Thyroid gland (tissue), 4 donors: ENCODE measurements at regions not wholly inside any gene's neighbourhood (a gene's known extent, or its start where the extent isn't known, plus 50 kb on each side); places are given as distances from the start of the nearest gene placed in this dataset.

Source experiments
- DNase-seq, 2 donors: peaks; one replicate each; pipeline ENCODE4 v3.0.0-alpha.2; 2019
- H3K27ac ChIP-seq, 3 donors: fragments of 200-600 bp; sonication (generic); 1 replicate in 2 of 3; 2 replicates in 1 of 3; pipeline ENCODE4 v1.5.1; 2016 to 2019; ENCODE audit warnings: mild to moderate bottlenecking in 1 of 3, moderate library complexity in 1 of 3
- H3K27me3 ChIP-seq: fragments of 200-600 bp; sonication (generic); one replicate; pipeline ENCODE4 v1.5.1; 2019
- H3K36me3 ChIP-seq, 2 donors: fragments of 200-600 bp; sonication (generic); one replicate each; pipeline ENCODE4 v1.5.1; 2016 to 2019
- H3K4me1 ChIP-seq, 2 donors: fragments of 200-600 bp; sonication (generic); one replicate each; pipeline ENCODE4 v1.5.1; 2017 to 2019
- H3K4me3 ChIP-seq, 3 donors: fragments of 200-600 bp; sonication (generic); replicated peaks in 1 of 3; 1 replicate in 2 of 3; 2 replicates in 1 of 3; pipeline ENCODE4 v1.5.1; 2016; ENCODE audit warnings: mild to moderate bottlenecking in 1 of 3
- H3K9me3 ChIP-seq: fragments of 200-600 bp; sonication (generic); one replicate; pipeline ENCODE4 v1.5.1; 2017
- POLR2A ChIP-seq, 2 donors: fragments of 450-650 bp; IDR thresholded peaks; one replicate each; pipeline ENCODE4 v1.6.1; 2017; ENCODE audit warnings: antibody characterized with exemption in 2 of 2, mild to moderate bottlenecking in 2 of 2, moderate library complexity in 1 of 2
- WGBS, 2 donors: methylation state at CpG; one replicate each; pipeline ENCODE4 v1.1.5; 2017; 5-methylcytosine and 5-hydroxymethylcytosine counted together
- intact Hi-C: fragments of 100-400 bp; cut with DNase I; formaldehyde crosslinking; loops from one replicate; pipeline ENCODE4 v1.15.1; 2023
- TF ChIP-seq, protein P1 (sequence below), 6 experiments: fragments of 200-600 bp in 3 of 6; fragments of 450-650 bp in 3 of 6; sonication (generic) in 3 of 6; IDR thresholded peaks; one replicate each; pipeline ENCODE4 v1.5.1; 2016 to 2019; ENCODE audit warnings: antibody characterized with exemption in 6 of 6, mild to moderate bottlenecking in 2 of 6, inconsistent platforms in 1 of 6, moderate library complexity in 1 of 6

DNA sequence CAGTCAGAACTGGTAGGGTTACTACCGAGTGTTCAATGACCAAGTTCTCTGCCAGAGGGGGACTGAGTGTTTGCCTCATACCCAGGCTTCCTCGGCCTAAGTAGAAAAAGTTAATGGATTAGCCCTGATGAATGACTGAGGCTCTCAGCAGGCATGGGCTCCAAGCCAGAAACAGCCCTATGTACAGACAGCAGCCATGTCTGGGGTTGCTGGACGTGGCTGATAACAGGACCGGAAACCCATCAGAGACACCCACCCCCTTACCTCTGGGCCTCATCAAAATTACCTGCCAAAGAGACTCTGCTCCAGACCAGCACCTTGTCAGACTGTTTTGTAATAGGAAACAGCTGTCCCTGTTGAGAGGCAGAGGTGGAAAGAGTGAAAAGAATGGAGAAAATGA, 351.4 kb downstream of the ETS1 start:
- H3K4me3 ChIP-seq = no peak overlapping the region
- peak; percentile 17 to 37 for DNase-seq
- H3K4me1 ChIP-seq = peaks cover 0 to 6% of the 10 kb centered on the region in 2 donors
- H3K9me3 ChIP-seq = no peaks in the 10 kb centered on the region
- intact Hi-C loops = no loop called here
- no peak for TF ChIP-seq POLR2A (IDR thresholded peaks at IDR 0.05)
- TF ChIP-seq, protein P1, sequence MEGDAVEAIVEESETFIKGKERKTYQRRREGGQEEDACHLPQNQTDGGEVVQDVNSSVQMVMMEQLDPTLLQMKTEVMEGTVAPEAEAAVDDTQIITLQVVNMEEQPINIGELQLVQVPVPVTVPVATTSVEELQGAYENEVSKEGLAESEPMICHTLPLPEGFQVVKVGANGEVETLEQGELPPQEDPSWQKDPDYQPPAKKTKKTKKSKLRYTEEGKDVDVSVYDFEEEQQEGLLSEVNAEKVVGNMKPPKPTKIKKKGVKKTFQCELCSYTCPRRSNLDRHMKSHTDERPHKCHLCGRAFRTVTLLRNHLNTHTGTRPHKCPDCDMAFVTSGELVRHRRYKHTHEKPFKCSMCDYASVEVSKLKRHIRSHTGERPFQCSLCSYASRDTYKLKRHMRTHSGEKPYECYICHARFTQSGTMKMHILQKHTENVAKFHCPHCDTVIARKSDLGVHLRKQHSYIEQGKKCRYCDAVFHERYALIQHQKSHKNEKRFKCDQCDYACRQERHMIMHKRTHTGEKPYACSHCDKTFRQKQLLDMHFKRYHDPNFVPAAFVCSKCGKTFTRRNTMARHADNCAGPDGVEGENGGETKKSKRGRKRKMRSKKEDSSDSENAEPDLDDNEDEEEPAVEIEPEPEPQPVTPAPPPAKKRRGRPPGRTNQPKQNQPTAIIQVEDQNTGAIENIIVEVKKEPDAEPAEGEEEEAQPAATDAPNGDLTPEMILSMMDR (IDR thresholded peaks at IDR 0.05) = no peak
- H3K36me3 ChIP-seq = no peaks in the 10 kb centered on the region
- WGBS, 2 donors = 53 to 66% methylated on average over 4 of the region's 4 CpGs
- H3K27me3 ChIP-seq = no peaks in the 10 kb centered on the region
- H3K27ac ChIP-seq = peak overlapping the region in 1 of 3 donors; percentile 36

DNA sequence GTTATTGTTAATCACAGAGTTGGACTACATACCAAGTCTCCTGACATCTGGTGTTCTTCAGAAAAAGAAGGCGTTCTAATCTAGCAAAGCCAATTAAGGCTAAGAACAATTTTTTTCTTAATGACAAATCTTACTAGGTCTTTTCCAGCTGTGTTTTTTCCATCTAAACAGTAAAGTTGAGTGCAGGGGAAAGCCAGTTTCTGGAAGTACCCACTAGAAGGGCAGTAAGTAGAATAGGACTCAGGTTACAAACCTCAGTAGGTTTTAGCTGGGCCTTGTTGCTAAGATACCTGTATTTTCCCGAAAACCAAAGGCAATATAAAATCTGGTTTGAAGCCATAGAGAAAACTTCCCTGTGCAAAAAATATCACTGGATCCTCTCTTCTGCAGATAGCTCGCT, 351.9 kb downstream of the ETS1 start:
- H3K27ac ChIP-seq = peak overlapping the region in 1 of 3 donors; percentile 36
- intact Hi-C loops = no loop called here
- 67 to 69% methylated on average over 3 of the region's 3 CpGs for WGBS, 2 donors
- no peaks in the 10 kb centered on the region for H3K27me3 ChIP-seq
- no peaks in the 10 kb centered on the region for H3K9me3 ChIP-seq
- peaks cover 0 to 6% of the 10 kb centered on the region in 2 donors for H3K4me1 ChIP-seq
- TF ChIP-seq, protein P1 (IDR thresholded peaks at IDR 0.05) = no peak
- TF ChIP-seq POLR2A (IDR thresholded peaks at IDR 0.05) = no peak
- no peak overlapping the region for H3K4me3 ChIP-seq
- H3K36me3 ChIP-seq = no peaks in the 10 kb centered on the region
- DNase-seq = no peak

DNA sequence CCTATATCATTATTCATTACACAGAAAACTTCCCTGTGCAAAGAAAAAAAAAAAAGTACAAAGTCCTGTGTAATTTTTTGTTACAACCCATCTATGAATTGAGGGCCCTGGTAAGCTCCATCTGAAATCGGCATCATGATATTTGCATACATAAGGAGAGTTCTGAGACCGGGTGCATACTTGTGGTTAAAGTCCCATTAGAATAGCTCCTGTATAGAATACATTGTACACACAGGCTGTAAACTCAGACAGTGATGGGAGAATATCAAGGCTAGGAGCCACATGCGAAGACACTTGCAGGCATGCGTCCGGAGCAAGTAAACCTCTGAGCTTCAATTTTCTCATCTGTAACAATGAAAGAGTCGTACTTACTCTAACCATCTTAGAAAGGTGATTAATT, 353.2 kb downstream of the ETS1 start:
- Histone ChIP-seq H3K27me3 (no peaks in the 10 kb centered on the region), H3K9me3 (no peaks in the 10 kb centered on the region), H3K36me3 (no peaks in the 10 kb centered on the region), H3K27ac (no peak overlapping the region), H3K4me1 (peaks cover 0 to 6% of the 10 kb centered on the region in 2 donors), H3K4me3 (no peak overlapping the region)
- no peak for DNase-seq
- intact Hi-C loops = no loop called here
- 94 to 96% methylated on average over 6 of the region's 6 CpGs for WGBS, 2 donors
- no peak for TF ChIP-seq POLR2A (IDR thresholded peaks at IDR 0.05)
- TF ChIP-seq, protein P1 (IDR thresholded peaks at IDR 0.05) = no peak

DNA sequence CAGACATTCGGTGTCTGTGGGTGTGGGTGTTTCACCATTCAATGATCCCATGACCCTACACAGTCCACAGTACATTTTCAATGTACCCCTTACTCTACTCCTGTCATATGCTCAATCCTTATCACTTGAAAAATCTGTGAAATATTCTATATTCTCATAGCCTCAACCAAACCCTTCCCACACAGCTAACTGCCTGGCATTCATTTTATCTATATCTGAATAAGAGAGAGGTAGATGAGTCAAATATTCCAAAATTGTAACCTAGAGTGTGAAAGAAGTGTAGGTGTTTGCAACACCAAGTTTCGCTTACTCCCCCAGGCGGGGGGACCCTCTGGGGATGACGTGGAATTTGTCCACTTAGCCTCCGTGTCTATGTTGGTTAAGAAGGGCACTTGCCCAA, 354.8 kb downstream of the ETS1 start:
- intact Hi-C loops = no loop called here
- TF ChIP-seq, protein P1 (IDR thresholded peaks at IDR 0.05) = no peak
- TF ChIP-seq POLR2A (IDR thresholded peaks at IDR 0.05) = no peak
- Histone ChIP-seq H3K9me3 (no peaks in the 10 kb centered on the region), H3K27me3 (no peaks in the 10 kb centered on the region), H3K4me3 (no peak overlapping the region), H3K27ac (no peak overlapping the region), H3K36me3 (no peaks in the 10 kb centered on the region), H3K4me1 (peaks cover 0 to 6% of the 10 kb centered on the region in 2 donors)
- 91 to 92% methylated on average over 5 of the region's 5 CpGs for WGBS, 2 donors
- DNase-seq = no peak

DNA sequence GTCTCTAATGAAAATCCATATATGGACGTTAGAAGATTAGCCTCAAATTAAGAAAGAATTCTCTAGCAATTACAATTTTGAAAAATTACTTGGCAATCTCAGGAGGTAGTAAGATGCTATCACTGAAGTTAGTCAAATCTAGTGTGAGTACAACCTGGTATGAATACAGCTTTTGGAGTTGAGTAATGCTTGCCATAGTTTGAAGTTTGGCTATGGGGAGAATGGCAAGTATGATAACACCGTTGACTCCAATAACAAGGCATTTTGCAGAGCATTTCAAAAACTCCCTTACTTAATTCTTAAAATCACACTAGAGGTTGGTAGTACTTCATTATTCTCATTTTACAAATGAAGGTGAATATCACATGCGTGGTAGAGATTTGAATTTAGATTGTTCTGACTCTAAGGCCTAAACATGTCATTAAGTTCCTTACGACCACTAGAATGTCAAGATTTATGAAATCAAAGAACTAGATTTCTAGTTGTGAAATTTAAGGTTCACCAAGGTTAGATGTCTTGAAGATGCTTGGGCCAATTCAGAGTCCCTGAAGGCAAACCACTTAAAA, 355.4 kb downstream of the ETS1 start:
- Histone ChIP-seq H3K36me3 (no peaks in the 10 kb centered on the region), H3K4me3 (no peak overlapping the region), H3K4me1 (peaks cover 0 to 6% of the 10 kb centered on the region in 2 donors), H3K9me3 (no peaks in the 10 kb centered on the region), H3K27me3 (no peaks in the 10 kb centered on the region), H3K27ac (no peak overlapping the region)
- 94 to 95% methylated on average over 4 of the region's 4 CpGs for WGBS, 2 donors
- no peak for DNase-seq
- TF ChIP-seq, protein P1 (IDR thresholded peaks at IDR 0.05) = no peak
- TF ChIP-seq POLR2A (IDR thresholded peaks at IDR 0.05) = no peak
- intact Hi-C loops = no loop called here
